Body of pancreas (tissue), 4 donors: ENCODE measurements at regions not wholly inside any gene's neighbourhood (a gene's known extent, or its start where the extent isn't known, plus 50 kb on each side); places are given as distances from the start of the nearest gene placed in this dataset.
"Not testable (repeated sequence)": the region's sequence is repeated elsewhere in the genome, so short reads cannot be mapped to it uniquely, and the experiment has no call there.

ENCODE experiments used
- ATAC-seq: fragments of 150-250 bp; one replicate; pipeline ENCODE4 v1.9.1; 2016
- DNase-seq, 4 donors: peaks; one replicate each; pipeline ENCODE4 v3.0.0-alpha.2; 2019
- H3K27ac ChIP-seq, 4 donors: fragments of 200-600 bp; sonication (generic); 1 replicate in 3 of 4; 2 replicates in 1 of 4; pipeline versions ENCODE4 v1.5.1 to v1.6.1; 2016 to 2019; ENCODE audit warnings: mild to moderate bottlenecking in 1 of 4, mixed read lengths in 1 of 4, moderate library complexity in 1 of 4
- H3K27me3 ChIP-seq, 2 donors: fragments of 200-600 bp; sonication (generic); one replicate each; pipeline ENCODE4 v1.6.0; 2016; ENCODE audit warnings: mild to moderate bottlenecking in 1 of 2
- H3K36me3 ChIP-seq, 2 donors: fragments of 200-600 bp; sonication (generic); replicated peaks in 1 of 2; 2 replicates each; pipeline ENCODE4 v1.5.1; 2016; ENCODE audit warnings: low read depth in 2 of 2; ENCODE audit not compliant: insufficient read depth in 1 of 2
- H3K4me1 ChIP-seq: fragments of 200-600 bp; sonication (generic); one replicate; pipeline ENCODE4 v1.6.0; 2016
- H3K4me3 ChIP-seq, 2 donors: fragments of 200-600 bp; sonication (generic); 1 replicate in 1 of 2; 2 replicates in 1 of 2; pipeline ENCODE4 v1.5.1; 2016 to 2019
- H3K9me3 ChIP-seq, 3 donors: fragments of 200-600 bp; sonication (generic); 1 replicate in 2 of 3; 2 replicates in 1 of 3; pipeline ENCODE4 v1.5.1; 2016
- CTCF ChIP-seq, 7 experiments: fragments of 450-650 bp in 4 of 7; fragments of 200-600 bp in 3 of 7; sonication (generic) in 3 of 7; IDR thresholded peaks; one replicate each; pipeline ENCODE4 v1.5.1; 2016 to 2019; ENCODE audit warnings: antibody characterized with exemption in 7 of 7
- POLR2A ChIP-seq, 3 donors: fragments of 450-650 bp; IDR thresholded peaks; one replicate each; pipeline ENCODE4 v1.6.1; 2016; ENCODE audit warnings: antibody characterized with exemption in 3 of 3, mild to moderate bottlenecking in 2 of 3
- WGBS, 2 donors: methylation state at CpG; one replicate each; pipeline ENCODE4 v1.1.5; 2017; 5-methylcytosine and 5-hydroxymethylcytosine counted together
- intact Hi-C: fragments of 100-400 bp; cut with DNase I; formaldehyde crosslinking; loops from one replicate; pipeline ENCODE4 v1.15.1; 2023

GRCh38 chr19:31883296-31883990, 462.0 kb upstream of the ZNF507 start:
- no peak for DNase-seq
- intact Hi-C loops: no loop called here
- no peaks in the 10 kb centered on the region for H3K9me3 ChIP-seq
- H3K4me3 ChIP-seq: no peak overlapping the region
- H3K27ac ChIP-seq: no peak overlapping the region
- TF ChIP-seq CTCF (IDR thresholded peaks at IDR 0.05): no peak
- TF ChIP-seq POLR2A (IDR thresholded peaks at IDR 0.05): no peak
- no peak for ATAC-seq
- 62 to 66% methylated on average over 17 of the region's 17 CpGs for WGBS, 2 donors
- no peaks in the 10 kb centered on the region for H3K36me3 ChIP-seq
- no peaks in the 10 kb centered on the region for H3K4me1 ChIP-seq
- H3K27me3 ChIP-seq: no peaks in the 10 kb centered on the region

GRCh38 chr19:31885280-31885853, 460.0 kb upstream of the ZNF507 start:
- DNase-seq (no peak), ATAC-seq (no peak)
- H3K27me3 ChIP-seq: no peaks in the 10 kb centered on the region
- no peaks in the 10 kb centered on the region for H3K36me3 ChIP-seq
- intact Hi-C loops: no loop called here
- H3K9me3 ChIP-seq: no peaks in the 10 kb centered on the region
- H3K27ac ChIP-seq: no peak overlapping the region
- H3K4me1 ChIP-seq: no peaks in the 10 kb centered on the region
- WGBS, 2 donors: 41 to 43% methylated on average over 8 of the region's 8 CpGs
- no peak overlapping the region for H3K4me3 ChIP-seq
- TF ChIP-seq CTCF (IDR thresholded peaks at IDR 0.05) (no peak), POLR2A (IDR thresholded peaks at IDR 0.05) (no peak)

GRCh38 chr19:31890230-31890629, 455.2 kb upstream of the ZNF507 start:
- ATAC-seq (no peak), DNase-seq (no peak)
- intact Hi-C loops: no loop called here
- H3K4me3 ChIP-seq: no peak overlapping the region
- no peaks in the 10 kb centered on the region for H3K27me3 ChIP-seq
- H3K36me3 ChIP-seq: no peaks in the 10 kb centered on the region
- no peak overlapping the region for H3K27ac ChIP-seq
- TF ChIP-seq POLR2A (IDR thresholded peaks at IDR 0.05): no peak
- TF ChIP-seq CTCF (IDR thresholded peaks at IDR 0.05): no peak
- H3K9me3 ChIP-seq: peaks cover 0 to 7% (median 0%) of the 10 kb centered on the region in 3 donors
- WGBS, 2 donors: 62 to 73% methylated on average over 9 of the region's 9 CpGs
- no peaks in the 10 kb centered on the region for H3K4me1 ChIP-seq

GRCh38 chr19:31892060-31892459, 453.4 kb upstream of the ZNF507 start:
- H3K27me3 ChIP-seq: no peaks in the 10 kb centered on the region
- H3K4me1 ChIP-seq: no peaks in the 10 kb centered on the region
- TF ChIP-seq POLR2A (IDR thresholded peaks at IDR 0.05) (no peak), CTCF (IDR thresholded peaks at IDR 0.05) (no peak)
- no peak overlapping the region for H3K4me3 ChIP-seq
- ATAC-seq (no peak), DNase-seq (no peak)
- intact Hi-C loops: no loop called here
- no peaks in the 10 kb centered on the region for H3K36me3 ChIP-seq
- WGBS, 2 donors: 41 to 44% methylated on average over 2 of the region's 2 CpGs
- no peak overlapping the region for H3K27ac ChIP-seq
- H3K9me3 ChIP-seq: peaks cover 0 to 7% (median 0%) of the 10 kb centered on the region in 3 donors

- intact Hi-C loops: not testable (repeated sequence)
These were observed 451.9 kb upstream of the ZNF507 start for GRCh38 chr19:31893491-31893890.

More at GRCh38 chr19:31893491-31893890, 451.9 kb upstream of the ZNF507 start:
- DNase-seq, H3K4me1 ChIP-seq, H3K36me3 ChIP-seq, H3K27me3 ChIP-seq, H3K4me3 ChIP-seq, ATAC-seq, H3K27ac ChIP-seq, H3K9me3 ChIP-seq: not testable (repeated sequence)
- WGBS, 2 donors: 52 to 61% methylated on average over 4 of the region's 4 CpGs
